ENCODE measurements at regions not wholly inside any gene's neighbourhood (a gene's known extent, or its start where the extent isn't known, plus 50 kb on each side); places are given as distances from the start of the nearest gene placed in this dataset.
"Not testable (repeated sequence)": the region's sequence is repeated elsewhere in the genome, so short reads cannot be mapped to it uniquely, and the experiment has no call there.

- DNase-seq, result no peak
These were observed 211.0 kb upstream of the POGK start for GRCh38 chr1:166628259-166628658.

- DNase-seq, result no peak
These were observed 209.3 kb upstream of the POGK start for GRCh38 chr1:166629946-166630345.

GRCh38 chr1:166630369-166630768, 208.9 kb upstream of the POGK start:
- DNase-seq, result no peak

GRCh38 chr1:166638137-166638536, 201.1 kb upstream of the POGK start:
- no peak for DNase-seq

GRCh38 chr1:166657228-166657627, 182.0 kb upstream of the POGK start:
- not testable (repeated sequence) for DNase-seq

GRCh38 chr1:166666790-166667189, 172.5 kb upstream of the POGK start:
- DNase-seq, result not testable (repeated sequence)

GRCh38 chr1:166667600-166667999, 171.7 kb upstream of the POGK start:
- DNase-seq, result not testable (repeated sequence)

GRCh38 chr1:166671627-166672026, 167.6 kb upstream of the POGK start:
- DNase-seq, result no peak

- no peak for DNase-seq
These were observed 165.6 kb upstream of the POGK start for GRCh38 chr1:166673722-166674121.

- DNase-seq, result no peak
These were observed 164.1 kb upstream of the POGK start for GRCh38 chr1:166675213-166675612.

GRCh38 chr1:166676981-166677380, 162.3 kb upstream of the POGK start:
- DNase-seq, result no peak

GRCh38 chr1:166679369-166679768, 159.9 kb upstream of the POGK start:
- DNase-seq, result no peak

- DNase-seq, result no peak
These were observed 156.7 kb upstream of the POGK start for GRCh38 chr1:166682588-166682987.

GRCh38 chr1:166684669-166685068, 154.6 kb upstream of the POGK start:
- DNase-seq, result not testable (repeated sequence)

- no peak for DNase-seq
These were observed 154.1 kb upstream of the POGK start for GRCh38 chr1:166685200-166685599.

GRCh38 chr1:166685891-166686290, 153.4 kb upstream of the POGK start:
- DNase-seq, result not testable (repeated sequence)

GRCh38 chr1:166690596-166690995, 148.7 kb upstream of the POGK start:
- DNase-seq, result not testable (repeated sequence)

- no peak for DNase-seq
These were observed 147.8 kb upstream of the POGK start for GRCh38 chr1:166691476-166691875.

GRCh38 chr1:166692346-166692745, 146.9 kb upstream of the POGK start:
- no peak for DNase-seq

- no peak for DNase-seq
These were observed 146.1 kb upstream of the POGK start for GRCh38 chr1:166693158-166693557.

GRCh38 chr1:166693673-166694297, 145.5 kb upstream of the POGK start:
- no peak for DNase-seq

GRCh38 chr1:166695115-166695514, 144.2 kb upstream of the POGK start:
- no peak for DNase-seq

GRCh38 chr1:166695834-166696233, 143.4 kb upstream of the POGK start:
- not testable (repeated sequence) for DNase-seq

GRCh38 chr1:166698771-166699170, 140.5 kb upstream of the POGK start:
- DNase-seq, result no peak

GRCh38 chr1:166699613-166700012, 139.7 kb upstream of the POGK start:
- no peak for DNase-seq

All from stimulated activated CD4-positive, alpha-beta T cell treated with anti-CD3 and anti-CD28 coated beads, Interleukin-15, amount 100 ng/mL, for 24 hours (primary cell).